ENCODE measurements at regions not wholly inside any gene's neighbourhood (a gene's known extent, or its start where the extent isn't known, plus 50 kb on each side); places are given as distances from the start of the nearest gene placed in this dataset.

GRCh38 chr13:103731959-103732358 is 665.7 kb upstream of the SLC10A2 start:
- no peak for ATAC-seq
- no peaks in the 10 kb centered on the region for H3K27me3 Mint-ChIP-seq

DNA sequence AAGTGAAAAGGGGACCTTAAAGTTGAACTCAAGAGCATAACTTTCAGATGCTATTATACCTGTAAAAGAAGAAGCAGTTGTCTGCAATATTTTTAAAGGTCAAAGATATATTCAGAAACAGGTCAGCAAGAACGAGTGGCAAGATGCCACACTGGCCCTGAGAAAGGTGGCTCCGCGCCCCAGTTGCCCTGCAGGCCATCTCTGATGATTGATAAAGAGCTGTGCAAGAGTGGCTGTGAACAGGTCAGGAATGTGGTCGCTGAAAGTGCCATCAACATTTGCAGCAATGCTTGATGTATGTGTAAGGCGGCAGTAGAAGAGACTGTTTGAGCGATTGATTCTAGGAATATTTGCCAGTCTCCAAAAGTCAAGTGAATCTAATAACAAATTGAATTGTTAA is 664.2 kb upstream of the SLC10A2 start:
- ATAC-seq, result no peak
- H3K36me3 Mint-ChIP-seq, result no peaks in the 10 kb centered on the region
- H3K4me1 Mint-ChIP-seq, result no peaks in the 10 kb centered on the region
- H3K9me3 Mint-ChIP-seq, result peaks cover 5% of the 10 kb centered on the region
- H3K27me3 Mint-ChIP-seq, result no peaks in the 10 kb centered on the region
- no peak overlapping the region for H3K4me3 Mint-ChIP-seq
- no peak overlapping the region for H3K27ac Mint-ChIP-seq

More at GRCh38 chr13:103731959-103732358, 665.7 kb upstream of the SLC10A2 start:
- H3K4me1 Mint-ChIP-seq, result no peaks in the 10 kb centered on the region
- no peak overlapping the region for H3K27ac Mint-ChIP-seq
- peaks cover 5% of the 10 kb centered on the region for H3K9me3 Mint-ChIP-seq
- no peaks in the 10 kb centered on the region for H3K36me3 Mint-ChIP-seq
- no peak overlapping the region for H3K4me3 Mint-ChIP-seq

DNA sequence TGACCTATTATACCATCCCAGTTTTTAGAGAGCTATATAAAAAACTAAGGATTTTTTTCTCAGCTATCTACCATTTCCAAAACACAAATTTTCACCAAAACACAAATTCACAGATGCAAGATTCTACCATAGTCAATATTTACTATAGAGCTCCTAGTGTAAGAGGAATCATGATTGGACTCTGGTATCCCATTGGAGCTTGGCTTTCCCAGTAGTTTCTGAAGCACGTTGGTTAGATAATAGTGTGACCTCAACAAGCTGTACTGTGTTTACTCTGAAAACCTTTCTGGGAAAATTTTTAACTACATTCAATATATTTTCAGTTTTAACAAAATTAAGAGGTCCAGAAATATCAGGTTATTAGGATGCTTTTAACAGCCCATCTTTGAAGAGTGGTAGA is 660.6 kb upstream of the SLC10A2 start:
- no peak for ATAC-seq
- no peaks in the 10 kb centered on the region for H3K4me1 Mint-ChIP-seq
- no peaks in the 10 kb centered on the region for H3K36me3 Mint-ChIP-seq
- no peaks in the 10 kb centered on the region for H3K27me3 Mint-ChIP-seq
- H3K4me3 Mint-ChIP-seq, result no peak overlapping the region
- peaks cover 3% of the 10 kb centered on the region for H3K9me3 Mint-ChIP-seq
- H3K27ac Mint-ChIP-seq, result no peak overlapping the region

- Mint-ChIP-seq H3K36me3 (no peaks in the 10 kb centered on the region), H3K4me3 (no peak overlapping the region)
- no peak for ATAC-seq
These were observed 650.5 kb upstream of the SLC10A2 start for GRCh38 chr13:103716718-103717117.

GRCh38 chr13:103715335-103715734 is 649.1 kb upstream of the SLC10A2 start:
- no peak for ATAC-seq
- no peaks in the 10 kb centered on the region for H3K4me1 Mint-ChIP-seq
- H3K27me3 Mint-ChIP-seq, result no peaks in the 10 kb centered on the region
- peaks cover 3% of the 10 kb centered on the region for H3K9me3 Mint-ChIP-seq
- H3K36me3 Mint-ChIP-seq, result no peaks in the 10 kb centered on the region
- no peak overlapping the region for H3K27ac Mint-ChIP-seq
- no peak overlapping the region for H3K4me3 Mint-ChIP-seq

More at GRCh38 chr13:103716718-103717117, 650.5 kb upstream of the SLC10A2 start:
- no peak overlapping the region for H3K27ac Mint-ChIP-seq
- H3K27me3 Mint-ChIP-seq, result no peaks in the 10 kb centered on the region
- no peaks in the 10 kb centered on the region for H3K4me1 Mint-ChIP-seq
- H3K9me3 Mint-ChIP-seq, result peaks cover 2% of the 10 kb centered on the region

DNA sequence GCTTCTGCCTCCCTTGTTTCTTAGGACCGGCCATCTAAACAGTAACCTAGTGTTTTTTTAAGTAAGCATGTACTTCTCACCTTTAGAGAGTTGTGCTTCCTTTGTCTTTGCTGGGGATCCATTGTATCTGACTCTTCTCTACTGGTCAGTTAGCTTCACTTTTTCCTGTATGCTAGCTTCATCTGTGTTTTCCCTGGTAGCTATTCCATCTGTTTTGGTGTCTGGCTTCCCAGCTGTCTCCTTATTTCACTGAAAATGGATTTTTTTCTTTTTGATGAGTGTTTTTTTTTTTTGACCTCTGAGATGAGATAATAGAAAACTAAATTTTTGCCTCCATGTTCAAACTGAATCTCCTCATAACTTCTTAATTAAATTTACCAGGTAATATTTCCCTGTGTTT is 637.0 kb upstream of the SLC10A2 start:
- H3K36me3 Mint-ChIP-seq, result no peaks in the 10 kb centered on the region
- peaks cover 5% of the 10 kb centered on the region for H3K9me3 Mint-ChIP-seq
- H3K27me3 Mint-ChIP-seq, result no peaks in the 10 kb centered on the region
- no peak overlapping the region for H3K4me3 Mint-ChIP-seq
- H3K4me1 Mint-ChIP-seq, result no peaks in the 10 kb centered on the region
- no peak for ATAC-seq
- H3K27ac Mint-ChIP-seq, result no peak overlapping the region

GRCh38 chr13:103698000-103698399 is 631.8 kb upstream of the SLC10A2 start:
- Mint-ChIP-seq H3K4me1 (no peaks in the 10 kb centered on the region), H3K9me3 (peaks cover 3% of the 10 kb centered on the region)
- no peak for ATAC-seq

GRCh38 chr13:103695320-103695719 is 629.1 kb upstream of the SLC10A2 start:
- no peaks in the 10 kb centered on the region for H3K4me1 Mint-ChIP-seq
- ATAC-seq, result no peak
- no peak overlapping the region for H3K4me3 Mint-ChIP-seq
- H3K9me3 Mint-ChIP-seq, result no peaks in the 10 kb centered on the region
- no peaks in the 10 kb centered on the region for H3K27me3 Mint-ChIP-seq
- no peak overlapping the region for H3K27ac Mint-ChIP-seq
- H3K36me3 Mint-ChIP-seq, result no peaks in the 10 kb centered on the region

More at GRCh38 chr13:103698000-103698399, 631.8 kb upstream of the SLC10A2 start:
- Mint-ChIP-seq H3K27me3 (no peaks in the 10 kb centered on the region), H3K36me3 (no peaks in the 10 kb centered on the region), H3K27ac (no peak overlapping the region), H3K4me3 (no peak overlapping the region)

DNA sequence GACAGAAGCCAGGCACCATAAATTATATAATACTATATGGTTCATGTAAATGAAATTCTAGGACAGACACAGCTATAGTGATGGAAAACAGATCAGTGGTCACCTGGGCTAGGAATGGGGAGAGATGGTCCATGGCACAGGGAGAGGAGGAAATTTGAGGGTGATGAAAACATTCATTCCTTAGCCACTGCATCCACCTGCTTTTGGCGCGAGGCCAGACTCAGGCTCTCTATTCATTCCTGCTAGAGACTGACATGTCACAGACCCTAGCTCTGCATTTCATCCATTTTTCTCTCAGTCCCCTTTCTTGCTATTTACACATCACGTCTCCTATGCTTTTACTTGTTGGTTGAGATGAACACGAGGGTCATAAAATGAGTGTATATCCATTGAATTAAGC is 628.3 kb upstream of the SLC10A2 start:
- no peaks in the 10 kb centered on the region for H3K27me3 Mint-ChIP-seq
- no peak for ATAC-seq
- H3K4me1 Mint-ChIP-seq, result no peaks in the 10 kb centered on the region
- no peak overlapping the region for H3K27ac Mint-ChIP-seq
- H3K4me3 Mint-ChIP-seq, result no peak overlapping the region
- H3K9me3 Mint-ChIP-seq, result no peaks in the 10 kb centered on the region
- H3K36me3 Mint-ChIP-seq, result no peaks in the 10 kb centered on the region

DNA sequence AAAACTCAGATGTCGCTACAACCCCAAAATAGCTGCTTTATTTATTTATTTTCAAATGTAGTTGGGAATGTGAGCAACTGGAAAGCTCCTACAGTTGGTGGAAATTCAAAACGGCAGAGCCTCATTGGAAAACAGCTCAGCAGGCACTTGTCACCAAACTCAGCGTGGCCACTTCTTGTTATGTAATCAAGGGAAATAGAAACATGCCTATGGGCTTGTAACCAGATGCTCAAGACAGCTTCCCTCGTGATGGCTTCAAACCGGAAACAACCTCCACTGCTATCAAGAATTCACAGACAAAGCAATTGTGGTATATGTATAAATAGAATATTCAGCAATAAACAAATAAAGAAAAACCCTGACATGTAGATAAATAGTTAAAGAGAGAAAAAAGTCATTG is 627.8 kb upstream of the SLC10A2 start:
- Mint-ChIP-seq H3K4me3 (no peak overlapping the region), H3K27me3 (no peaks in the 10 kb centered on the region), H3K4me1 (no peaks in the 10 kb centered on the region), H3K36me3 (no peaks in the 10 kb centered on the region), H3K9me3 (no peaks in the 10 kb centered on the region), H3K27ac (no peak overlapping the region)
- no peak for ATAC-seq

GRCh38 chr13:103692442-103692841 is 626.2 kb upstream of the SLC10A2 start:
- Mint-ChIP-seq H3K4me1 (no peaks in the 10 kb centered on the region), H3K27ac (no peak overlapping the region), H3K36me3 (no peaks in the 10 kb centered on the region), H3K27me3 (no peaks in the 10 kb centered on the region), H3K9me3 (no peaks in the 10 kb centered on the region), H3K4me3 (no peak overlapping the region)
- ATAC-seq, result no peak

GRCh38 chr13:103676329-103676728 is 610.1 kb upstream of the SLC10A2 start:
- no peaks in the 10 kb centered on the region for H3K4me1 Mint-ChIP-seq
- peaks cover 5% of the 10 kb centered on the region for H3K9me3 Mint-ChIP-seq
- ATAC-seq, result no peak
- H3K27me3 Mint-ChIP-seq, result no peaks in the 10 kb centered on the region
- H3K4me3 Mint-ChIP-seq, result no peak overlapping the region
- no peaks in the 10 kb centered on the region for H3K36me3 Mint-ChIP-seq
- H3K27ac Mint-ChIP-seq, result no peak overlapping the region

- Mint-ChIP-seq H3K36me3 (no peaks in the 10 kb centered on the region), H3K4me1 (no peaks in the 10 kb centered on the region), H3K9me3 (peaks cover 8% of the 10 kb centered on the region), H3K27me3 (no peaks in the 10 kb centered on the region), H3K4me3 (no peak overlapping the region), H3K27ac (no peak overlapping the region)
- no peak for ATAC-seq
These were observed 605.3 kb upstream of the SLC10A2 start for GRCh38 chr13:103671547-103671946.

DNA sequence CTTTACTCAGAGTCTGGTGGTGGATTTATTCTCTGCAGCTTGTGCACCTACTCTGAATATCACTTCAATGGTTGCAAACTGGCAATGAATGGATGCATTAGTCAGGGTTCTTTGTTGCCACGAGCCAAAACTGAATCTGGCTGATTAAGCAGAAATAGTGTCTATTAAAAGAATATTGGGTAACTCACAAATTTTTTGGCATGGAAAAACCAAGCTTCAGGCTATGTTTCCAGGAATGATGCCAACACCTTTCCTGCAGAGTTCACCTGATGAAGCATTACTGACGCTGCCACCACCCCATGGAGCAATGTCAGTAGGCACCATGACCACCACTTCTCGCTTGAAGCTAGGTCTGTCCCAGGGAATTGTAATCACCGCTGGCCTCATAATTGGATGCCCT is 597.8 kb upstream of the SLC10A2 start:
- ATAC-seq, result no peak
- Mint-ChIP-seq H3K9me3 (peaks cover 7% of the 10 kb centered on the region), H3K27ac (no peak overlapping the region), H3K4me1 (no peaks in the 10 kb centered on the region), H3K4me3 (no peak overlapping the region), H3K27me3 (no peaks in the 10 kb centered on the region), H3K36me3 (no peaks in the 10 kb centered on the region)

DNA sequence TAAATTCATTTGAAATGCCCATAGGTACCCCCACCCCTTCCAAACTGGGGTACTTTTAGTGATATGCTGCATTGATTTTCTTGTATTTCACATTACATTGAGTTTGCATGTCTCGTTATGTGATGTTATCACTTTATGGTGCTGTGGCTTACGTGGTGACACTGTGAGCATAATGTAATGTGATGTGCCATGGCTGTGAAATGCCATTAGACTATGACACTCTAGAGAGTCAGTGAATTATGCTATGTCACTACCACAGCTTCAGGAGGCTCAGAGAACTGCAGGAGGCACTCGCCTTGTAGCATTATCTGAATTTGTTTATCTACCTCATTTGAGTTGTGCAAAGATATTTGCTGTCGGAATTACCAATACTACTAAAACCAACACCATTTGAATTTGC is 590.1 kb upstream of the SLC10A2 start:
- H3K4me1 Mint-ChIP-seq, result no peaks in the 10 kb centered on the region
- H3K4me3 Mint-ChIP-seq, result no peak overlapping the region
- H3K36me3 Mint-ChIP-seq, result no peaks in the 10 kb centered on the region
- peaks cover 3% of the 10 kb centered on the region for H3K9me3 Mint-ChIP-seq
- no peak for ATAC-seq
- H3K27ac Mint-ChIP-seq, result no peak overlapping the region
- H3K27me3 Mint-ChIP-seq, result no peaks in the 10 kb centered on the region

DNA sequence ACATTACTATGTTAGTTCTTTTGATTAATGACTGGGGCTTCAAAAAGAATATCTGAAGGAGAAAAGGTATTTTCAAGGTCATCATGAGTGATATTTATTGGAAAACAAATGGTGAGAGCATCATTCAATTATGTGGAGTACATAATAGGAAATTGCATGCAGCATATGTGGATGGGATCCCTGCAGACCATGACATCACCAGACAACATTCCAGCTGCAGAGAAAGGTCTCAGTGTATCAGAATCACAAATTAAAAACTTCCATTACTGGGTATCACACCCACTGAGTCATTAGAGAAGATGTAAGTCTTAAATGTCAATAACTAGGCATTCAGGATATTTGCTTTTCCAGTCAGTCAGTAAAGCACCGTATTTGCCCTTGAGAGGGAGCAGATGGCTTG is 574.4 kb upstream of the SLC10A2 start:
- Mint-ChIP-seq H3K4me1 (no peaks in the 10 kb centered on the region), H3K36me3 (no peaks in the 10 kb centered on the region), H3K27ac (no peak overlapping the region), H3K4me3 (no peak overlapping the region), H3K9me3 (peaks cover 3% of the 10 kb centered on the region), H3K27me3 (no peaks in the 10 kb centered on the region)
- ATAC-seq, result no peak

GRCh38 chr13:103639326-103639725 is 573.1 kb upstream of the SLC10A2 start:
- ATAC-seq, result no peak
- no peak overlapping the region for H3K4me3 Mint-ChIP-seq

More at GRCh38 chr13:103639326-103639725, 573.1 kb upstream of the SLC10A2 start:
- no peak overlapping the region for H3K27ac Mint-ChIP-seq
- H3K4me1 Mint-ChIP-seq, result no peaks in the 10 kb centered on the region
- H3K9me3 Mint-ChIP-seq, result peaks cover 3% of the 10 kb centered on the region
- H3K36me3 Mint-ChIP-seq, result no peaks in the 10 kb centered on the region
- H3K27me3 Mint-ChIP-seq, result no peaks in the 10 kb centered on the region
